Suppressor macrophage treated with lipopolysaccharide for 4 hours (primary cell): ENCODE measurements at regions not wholly inside any gene's neighbourhood (a gene's known extent, or its start where the extent isn't known, plus 50 kb on each side); places are given as distances from the start of the nearest gene placed in this dataset.
"Not testable (repeated sequence)": the region's sequence is repeated elsewhere in the genome, so short reads cannot be mapped to it uniquely, and the experiment has no call there.

Source experiments
- DNase-seq: peaks from one replicate; pipeline ENCODE4 v3.0.0-alpha.2; 2020

- no peak for DNase-seq
Measured at GRCh38 chr14:87041290-87042020, 951.5 kb downstream of the GALC start.

GRCh38 chr14:87034680-87035079 lies 958.3 kb downstream of the GALC start:
- DNase-seq, result no peak

GRCh38 chr14:87030197-87030596 lies 962.8 kb downstream of the GALC start:
- no peak for DNase-seq

- not testable (repeated sequence) for DNase-seq
Measured at GRCh38 chr14:87020106-87020505, 972.9 kb downstream of the GALC start.

- DNase-seq, result no peak
Measured at GRCh38 chr14:87018294-87018693, 974.7 kb downstream of the GALC start.

GRCh38 chr14:87017335-87017734 lies 975.6 kb downstream of the GALC start:
- DNase-seq, result no peak

- no peak for DNase-seq
Measured at GRCh38 chr14:87014856-87015255, 978.1 kb downstream of the GALC start.

- no peak for DNase-seq
Measured at GRCh38 chr14:87013583-87013982, 979.4 kb downstream of the GALC start.

GRCh38 chr14:87008965-87009364 lies 984.0 kb downstream of the GALC start:
- DNase-seq, result no peak

GRCh38 chr14:87005280-87005679 lies 987.7 kb downstream of the GALC start:
- no peak for DNase-seq

- no peak for DNase-seq
Measured at GRCh38 chr14:87002776-87003175, 990.2 kb downstream of the GALC start.

GRCh38 chr14:87001333-87001732 lies 991.6 kb downstream of the GALC start:
- DNase-seq, result no peak

- DNase-seq, result no peak
Measured at GRCh38 chr14:87000081-87000480, 992.9 kb downstream of the GALC start.

- no peak for DNase-seq
Measured at GRCh38 chr14:86999036-86999435, 993.9 kb downstream of the GALC start.

- no peak for DNase-seq
Measured at GRCh38 chr14:86997271-86997670, 995.7 kb downstream of the GALC start.

- DNase-seq, result no peak
Measured at GRCh38 chr14:86990396-86990795, 1002.6 kb downstream of the GALC start.

- no peak for DNase-seq
Measured at GRCh38 chr14:86989285-86989684, 1003.7 kb downstream of the GALC start.

GRCh38 chr14:86987966-86988365 lies 1005.0 kb downstream of the GALC start:
- DNase-seq, result no peak

- DNase-seq, result no peak
Measured at GRCh38 chr14:86973177-86973576, 1019.8 kb downstream of the GALC start.

- no peak for DNase-seq
Measured at GRCh38 chr14:86971292-86971691, 1021.7 kb downstream of the GALC start.

GRCh38 chr14:86961106-86961716 lies 1031.8 kb downstream of the GALC start:
- no peak for DNase-seq

GRCh38 chr14:86955771-86956354 lies 1037.1 kb downstream of the GALC start:
- DNase-seq, result no peak

GRCh38 chr14:86954623-86955022 lies 1038.4 kb downstream of the GALC start:
- no peak for DNase-seq

- no peak for DNase-seq
Measured at GRCh38 chr14:86946446-86946845, 1046.5 kb downstream of the GALC start.
